ENCODE measurements at regions not wholly inside any gene's neighbourhood (a gene's known extent, or its start where the extent isn't known, plus 50 kb on each side); places are given as distances from the start of the nearest gene placed in this dataset.

GRCh38 chr1:220327106-220327505, 54.9 kb upstream of the RAB3GAP2 start:
- Histone ChIP-seq H3K9me2 (ENCODE audit: insufficient read depth) (peaks cover 12% of the 10 kb centered on the region), H2AFZ (peak overlapping the region; percentile 21; the same call in 1 of the 2 replicates), H3K27ac (ENCODE audit: low read depth) (no peak overlapping the region), H3K4me2 (no peak overlapping the region), H3K27me3 (ENCODE audit: insufficient read depth) (no peaks in the 10 kb centered on the region), H3F3A (replicated peaks; ENCODE audit: low read depth) (no peaks in the 10 kb centered on the region), H3K36me3 (ENCODE audit: insufficient read depth) (no peaks in the 10 kb centered on the region), H3K79me2 (replicated peaks; ENCODE audit: insufficient read depth) (no peaks in the 10 kb centered on the region), H3K4me3 (no peak overlapping the region), H3K4me1 (ENCODE audit: insufficient read depth) (peaks cover 14% of the 10 kb centered on the region; the same call in 1 of the 2 replicates), H4K20me1 (replicated peaks; ENCODE audit: insufficient read depth) (no peaks in the 10 kb centered on the region)
- Mint-ChIP-seq H3K27ac (no peak overlapping the region), H3K4me3 (no peak overlapping the region), H3K4me1 (peaks cover 29% of the 10 kb centered on the region), H3K36me3 (ENCODE audit: low read depth) (no peaks in the 10 kb centered on the region), H3K27me3 (ENCODE audit: insufficient read depth, low read depth, poor library complexity) (peaks cover 7% of the 10 kb centered on the region), H3K9me3 (no peaks in the 10 kb centered on the region)
- TF ChIP-seq ZNF462 (CRISPR knock-in tag; IDR thresholded peaks at IDR 0.05): no peak
- no peak for TF ChIP-seq REST (IDR thresholded peaks at IDR 0.05; ENCODE audit: unreplicated experiment)
- no peak for TF ChIP-seq EZH2 (IDR thresholded peaks at IDR 0.05; ENCODE audit: low read depth, unreplicated experiment)
- TF ChIP-seq NANOG (IDR thresholded peaks at IDR 0.05; ENCODE audit: borderline replicate concordance): no peak
- TF ChIP-seq POLR2AphosphoS5 (IDR thresholded peaks at IDR 0.05; ENCODE audit: low read depth): no peak
- no peak for TF ChIP-seq ZNF331 (CRISPR knock-in tag; IDR thresholded peaks at IDR 0.05; ENCODE audit: low read depth)
- TF ChIP-seq CREB1 (CRISPR knock-in tag; IDR thresholded peaks at IDR 0.05; ENCODE audit: low read depth): no peak
- TF ChIP-seq ZNF114 (CRISPR knock-in tag; IDR thresholded peaks at IDR 0.05): no peak
- no peak for TF ChIP-seq JUNB (IDR thresholded peaks at IDR 0.05; ENCODE audit: unreplicated experiment)
- no peak for TF ChIP-seq STAT1 (IDR thresholded peaks at IDR 0.05; ENCODE audit: unreplicated experiment)
- ATAC-seq (no peak), DNase-seq (ENCODE audit: low spot score) (no peak)

All from GM23338 (cell line).